IMR-90 (cell line): ENCODE measurements at regions not wholly inside any gene's neighbourhood (a gene's known extent, or its start where the extent isn't known, plus 50 kb on each side); places are given as distances from the start of the nearest gene placed in this dataset.

Experiments used
- ATAC-seq: fragments of 200-7000 bp; cut with Tn5 transposase; 2 replicates; pipeline ENCODE4 v1.9.1; 2020; ENCODE audit warnings: low read depth, mild to moderate bottlenecking, moderate library complexity
- BruUV-seq: library from RNA; stranded (reverse); fragments of 400-500 nt; replicated peaks from 2 replicates; lab custom pipeline; 2021; lab: Mats Ljungman, UMichigan
- CTCF ChIA-PET: fragments of 300-600 bp; formaldehyde crosslinking; extraction: SDS; loops from one replicate; lab custom pipeline; 2021; ENCODE audit warnings: antibody characterized with exemption; lab: Yijun Ruan, JAX
- POLR2A ChIA-PET: fragments of 300-600 bp; sonication (Branson Sonifier 250); formaldehyde crosslinking; loops from one replicate; lab custom pipeline; 2022; ENCODE audit warnings: antibody characterized with exemption; ENCODE audit not compliant: unreplicated experiment; lab: Charles Lee
- DNase-seq: peaks from one replicate; pipeline ENCODE4 v3.0.0; 2013
- H2AFZ ChIP-seq: replicated peaks from 2 replicates; pipeline ENCODE3; 2013; ENCODE audit warnings: low read length, mild to moderate bottlenecking; ENCODE audit not compliant: poor library complexity
- H2AK5ac ChIP-seq: 2 replicates; pipeline ENCODE4 v1.6.1; 2013; ENCODE audit warnings: low read depth, low read length, inconsistent platforms
- H2AK9ac ChIP-seq: replicated peaks from 2 replicates; pipeline ENCODE3; 2013; ENCODE audit warnings: mild to moderate bottlenecking, low read depth, low read length, moderate library complexity; ENCODE audit not compliant: poor library complexity
- H2BK120ac ChIP-seq: 2 replicates; pipeline ENCODE4 v1.6.1; 2013; ENCODE audit warnings: low read depth, low read length, inconsistent platforms
- H2BK15ac ChIP-seq: 3 replicates; pipeline ENCODE4 v1.6.1; 2013; ENCODE audit warnings: low read depth, low read length, inconsistent platforms
- H2BK20ac ChIP-seq: 2 replicates; pipeline ENCODE4 v1.6.1; 2013; ENCODE audit warnings: low read depth, mild to moderate bottlenecking, inconsistent platforms, low read length, moderate library complexity
- H2BK5ac ChIP-seq: 2 replicates; pipeline ENCODE4 v1.6.1; 2013; ENCODE audit warnings: mild to moderate bottlenecking, low read depth, low read length, inconsistent platforms; ENCODE audit not compliant: poor library complexity, severe bottlenecking
- H3K14ac ChIP-seq: replicated peaks from 2 replicates; pipeline ENCODE4 v1.6.1; 2013; ENCODE audit warnings: low read depth, low read length, inconsistent platforms
- H3K18ac ChIP-seq: 2 replicates; pipeline ENCODE4 v1.6.1; 2013; ENCODE audit warnings: low read depth, low read length, control low read depth
- H3K23ac ChIP-seq: 2 replicates; pipeline ENCODE4 v1.6.1; 2013; ENCODE audit warnings: low read depth, low read length, inconsistent platforms
- H3K27ac ChIP-seq: 2 replicates; pipeline ENCODE4 v1.5.1; 2013; ENCODE audit warnings: mild to moderate bottlenecking, control low read depth, low read length; ENCODE audit not compliant: insufficient read depth
- H3K27me3 ChIP-seq: 2 replicates; pipeline ENCODE4 v1.6.1; 2013; ENCODE audit warnings: low read length; ENCODE audit not compliant: control insufficient read depth, insufficient read depth
- H3K36me3 ChIP-seq: 2 replicates; pipeline ENCODE4 v1.6.1; 2013; ENCODE audit warnings: low read length, mixed read lengths; ENCODE audit not compliant: control insufficient read depth, insufficient read depth
- H3K4ac ChIP-seq: 2 replicates; pipeline ENCODE4 v1.6.1; 2013; ENCODE audit warnings: low read depth, low read length, inconsistent platforms
- H3K4me1 ChIP-seq: 2 replicates; pipeline ENCODE4 v1.6.1; 2013; ENCODE audit warnings: low read length, mixed read lengths; ENCODE audit not compliant: control insufficient read depth, insufficient read depth
- H3K4me2 ChIP-seq: 2 replicates; pipeline ENCODE4 v1.6.1; 2013; ENCODE audit warnings: low read depth, mild to moderate bottlenecking, control low read depth, low read length, moderate library complexity
- H3K4me3 ChIP-seq: 2 replicates; pipeline ENCODE4 v1.5.1; 2013; ENCODE audit warnings: low read depth, mild to moderate bottlenecking, control low read depth, low read length, moderate library complexity; ENCODE audit not compliant: insufficient read depth
- H3K56ac ChIP-seq: 2 replicates; pipeline ENCODE4 v1.6.1; 2013; ENCODE audit warnings: low read length, inconsistent platforms; ENCODE audit not compliant: insufficient read depth; ENCODE audit errors: extremely low read depth
- H3K79me1 ChIP-seq, 2 experiments: 2 replicates each; pipeline ENCODE4 v1.6.1; 2013; ENCODE audit warnings: low read length in 2 of 2, inconsistent platforms in 1 of 2, low read depth in 1 of 2
- H3K9ac ChIP-seq: 2 replicates; pipeline ENCODE4 v1.6.1; 2013; ENCODE audit warnings: low read depth, low read length, control low read depth
- H3K9me1 ChIP-seq: 2 replicates; pipeline ENCODE4 v1.6.1; 2013; ENCODE audit warnings: low read length, inconsistent platforms; ENCODE audit not compliant: insufficient read depth
- H3K9me3 ChIP-seq: 2 replicates; pipeline ENCODE4 v1.6.1; 2013; ENCODE audit warnings: low read length; ENCODE audit not compliant: control insufficient read depth, insufficient read depth
- H4K20me1 ChIP-seq: 2 replicates; pipeline ENCODE4 v1.6.1; 2013; ENCODE audit warnings: low read length, inconsistent platforms; ENCODE audit not compliant: insufficient read depth
- H4K5ac ChIP-seq: 2 replicates; pipeline ENCODE4 v1.6.1; 2013; ENCODE audit warnings: mild to moderate bottlenecking, low read depth, low read length, control low read depth
- H4K8ac ChIP-seq, 2 experiments: 2 replicates each; pipeline ENCODE4 v1.6.1; 2013; ENCODE audit warnings: low read depth in 2 of 2, low read length in 2 of 2, control low read depth in 1 of 2, inconsistent platforms in 1 of 2
- H4K91ac ChIP-seq: 2 replicates; pipeline ENCODE4 v1.6.1; 2013; ENCODE audit warnings: low read depth, low read length, inconsistent platforms; ENCODE audit not compliant: insufficient read depth
- BHLHE40 ChIP-seq: fragments of 150-350 bp; IDR thresholded peaks from 2 replicates; pipeline ENCODE4 v1.6.1; 2016; ENCODE audit warnings: mild to moderate bottlenecking, low read depth, low read length
- CEBPB ChIP-seq: IDR thresholded peaks from 2 replicates; pipeline ENCODE4 v1.6.1; 2012; ENCODE audit warnings: low read depth, low read length, improper control_type of control experiment
- CHD1 ChIP-seq: IDR thresholded peaks from 2 replicates; pipeline ENCODE4 v1.6.1; 2012; ENCODE audit warnings: low read depth, low read length, improper control_type of control experiment
- MAFK ChIP-seq: IDR thresholded peaks from 2 replicates; pipeline ENCODE4 v1.6.1; 2012; ENCODE audit warnings: low read depth, low read length, improper control_type of control experiment
- MAZ ChIP-seq: IDR thresholded peaks from 2 replicates; pipeline ENCODE4 v1.6.1; 2012; ENCODE audit warnings: low read depth, mild to moderate bottlenecking, low read length, improper control_type of control experiment, moderate library complexity, borderline replicate concordance
- MXI1 ChIP-seq: IDR thresholded peaks from 2 replicates; pipeline ENCODE4 v1.6.1; 2012; ENCODE audit warnings: low read depth, mild to moderate bottlenecking, low read length, moderate library complexity, borderline replicate concordance
- POLR2A ChIP-seq: IDR thresholded peaks from 2 replicates; pipeline ENCODE4 v1.6.1; 2012; ENCODE audit warnings: mild to moderate bottlenecking, low read depth, low read length
- RAD21 ChIP-seq: IDR thresholded peaks from 2 replicates; pipeline ENCODE4 v1.6.1; 2012; ENCODE audit warnings: low read length, improper control_type of control experiment
- SMC3 ChIP-seq: fragments of 150-350 bp; IDR thresholded peaks from 2 replicates; pipeline ENCODE4 v1.6.1; 2016; ENCODE audit warnings: low read depth, mild to moderate bottlenecking, antibody characterized with exemption, low read length, moderate library complexity
- WGBS, 2 experiments: methylation state at CpG; one replicate each; pipeline versions ENCODE4 v1.1.5 to v1.1.7; 2013; ENCODE audit warnings: missing lambda C conversion rate in 2 of 2; ENCODE audit not compliant: insufficient read length in 1 of 2; ENCODE audit errors: extremely low coverage in 2 of 2; 5-methylcytosine and 5-hydroxymethylcytosine counted together
- dilution Hi-C: fragments of 300-500 bp; cut with HindIII; formaldehyde crosslinking; loops from one replicate; pipeline ENCODE4 v1.14.3; 2018; ENCODE audit warnings: low sequenced_read_pairs; ENCODE audit not compliant: unreplicated experiment
- in situ Hi-C: fragments of 300-500 bp; cut with MboI; formaldehyde crosslinking; loops from 3 replicates; pipeline ENCODE4 v1.14.3; 2019; ENCODE audit warnings: low sequenced_read_pairs, inconsistent platforms, mixed read lengths
- intact Hi-C: fragments of 100-400 bp; cut with micrococcal nuclease; formaldehyde crosslinking; loops from 2 replicates; pipeline ENCODE4 v1.10.0; 2022
- TF ChIP-seq, protein P1 (sequence below): fragments of 150-350 bp; IDR thresholded peaks from 2 replicates; pipeline ENCODE4 v1.6.1; 2017; ENCODE audit warnings: mild to moderate bottlenecking, antibody characterized with exemption, low read length, low read depth
- TF ChIP-seq, protein P2 (sequence below): fragments of 150-350 bp; IDR thresholded peaks from 2 replicates; pipeline ENCODE4 v1.6.1; 2016; ENCODE audit warnings: low read depth, mild to moderate bottlenecking, low read length, moderate library complexity, borderline replicate concordance

GRCh38 chrX:122113376-122113775 lies 1066.0 kb downstream of the GLUD2 start:
- H3K4ac ChIP-seq: no peak overlapping the region
- no peak overlapping the region for H2AK9ac ChIP-seq
- no peaks in the 10 kb centered on the region for H4K20me1 ChIP-seq
- H3K18ac ChIP-seq: no peak overlapping the region
- H3K9ac ChIP-seq: no peak overlapping the region
- H3K9me3 ChIP-seq: no peaks in the 10 kb centered on the region
- no peak overlapping the region for H3K4me3 ChIP-seq
- no peaks in the 10 kb centered on the region for H3K79me1 ChIP-seq
- no TSS peak for BruUV-seq
- no peak for ATAC-seq
- no CpG with 5 or more reads among the region's 3 CpGs for WGBS, 2 experiments
- no peaks in the 10 kb centered on the region for H3K36me3 ChIP-seq
- H2AK5ac ChIP-seq: no peak overlapping the region
- TF ChIP-seq, protein P1, sequence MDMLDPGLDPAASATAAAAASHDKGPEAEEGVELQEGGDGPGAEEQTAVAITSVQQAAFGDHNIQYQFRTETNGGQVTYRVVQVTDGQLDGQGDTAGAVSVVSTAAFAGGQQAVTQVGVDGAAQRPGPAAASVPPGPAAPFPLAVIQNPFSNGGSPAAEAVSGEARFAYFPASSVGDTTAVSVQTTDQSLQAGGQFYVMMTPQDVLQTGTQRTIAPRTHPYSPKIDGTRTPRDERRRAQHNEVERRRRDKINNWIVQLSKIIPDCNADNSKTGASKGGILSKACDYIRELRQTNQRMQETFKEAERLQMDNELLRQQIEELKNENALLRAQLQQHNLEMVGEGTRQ: no peak
- no peak for TF ChIP-seq BHLHE40
- TF ChIP-seq CHD1: no peak
- TF ChIP-seq MAZ: no peak
- TF ChIP-seq CEBPB: no peak
- TF ChIP-seq SMC3: no peak
- no peak for TF ChIP-seq RAD21
- TF ChIP-seq, protein P2, sequence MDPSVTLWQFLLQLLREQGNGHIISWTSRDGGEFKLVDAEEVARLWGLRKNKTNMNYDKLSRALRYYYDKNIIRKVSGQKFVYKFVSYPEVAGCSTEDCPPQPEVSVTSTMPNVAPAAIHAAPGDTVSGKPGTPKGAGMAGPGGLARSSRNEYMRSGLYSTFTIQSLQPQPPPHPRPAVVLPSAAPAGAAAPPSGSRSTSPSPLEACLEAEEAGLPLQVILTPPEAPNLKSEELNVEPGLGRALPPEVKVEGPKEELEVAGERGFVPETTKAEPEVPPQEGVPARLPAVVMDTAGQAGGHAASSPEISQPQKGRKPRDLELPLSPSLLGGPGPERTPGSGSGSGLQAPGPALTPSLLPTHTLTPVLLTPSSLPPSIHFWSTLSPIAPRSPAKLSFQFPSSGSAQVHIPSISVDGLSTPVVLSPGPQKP: no peak
- no peak for TF ChIP-seq POLR2A
- TF ChIP-seq MAFK: no peak
- no peak for TF ChIP-seq MXI1
- CTCF ChIA-PET: no interaction called here
- no peaks in the 10 kb centered on the region for H3K9me1 ChIP-seq
- H3K4me1 ChIP-seq: no peaks in the 10 kb centered on the region
- dilution Hi-C loops: no loop called here
- H4K8ac ChIP-seq: no peak overlapping the region
- no peak overlapping the region for H2AFZ ChIP-seq
- no peak for DNase-seq
- H4K5ac ChIP-seq: no peak overlapping the region
- no peak overlapping the region for H2BK5ac ChIP-seq
- intact Hi-C loops: no loop called here
- in situ Hi-C loops: no loop called here
- POLR2A ChIA-PET: no interaction called here
- no peak overlapping the region for H2BK120ac ChIP-seq
- H3K27ac ChIP-seq: no peak overlapping the region
- H3K23ac ChIP-seq: no peak overlapping the region
- no peak overlapping the region for H3K14ac ChIP-seq
- H2BK15ac ChIP-seq: no peak overlapping the region
- no peak overlapping the region for H4K91ac ChIP-seq
- no peaks in the 10 kb centered on the region for H3K27me3 ChIP-seq
- H3K56ac ChIP-seq: no peak overlapping the region
- no peak overlapping the region for H3K4me2 ChIP-seq
- no peak overlapping the region for H2BK20ac ChIP-seq
